Testis (tissue), 2 donors: ENCODE measurements at regions not wholly inside any gene's neighbourhood (a gene's known extent, or its start where the extent isn't known, plus 50 kb on each side); places are given as distances from the start of the nearest gene placed in this dataset.
"Not testable (repeated sequence)": the region's sequence is repeated elsewhere in the genome, so short reads cannot be mapped to it uniquely, and the experiment has no call there.

Experiments used
- DNase-seq: peaks from one replicate; pipeline ENCODE4 v3.0.0-alpha.2; 2019
- H3K27ac ChIP-seq, 2 donors: fragments of 200-600 bp; sonication (generic); one replicate each; pipeline ENCODE4 v1.5.1; 2019
- H3K27me3 ChIP-seq: fragments of 200-600 bp; sonication (generic); one replicate; pipeline ENCODE4 v1.5.1; 2019
- H3K36me3 ChIP-seq: fragments of 200-600 bp; sonication (generic); one replicate; pipeline ENCODE4 v1.5.1; 2017; ENCODE audit warnings: low read depth; ENCODE audit errors: missing control alignments
- H3K4me1 ChIP-seq: fragments of 200-600 bp; sonication (generic); one replicate; pipeline ENCODE4 v1.5.1; 2019
- H3K4me3 ChIP-seq, 2 donors: fragments of 200-600 bp; sonication (generic); one replicate each; pipeline ENCODE4 v1.5.1; 2017 to 2019
- H3K9me3 ChIP-seq: fragments of 200-600 bp; sonication (generic); one replicate; pipeline ENCODE4 v1.5.1; 2017
- POLR2A ChIP-seq: fragments of 450-650 bp; IDR thresholded peaks from one replicate; pipeline ENCODE4 v1.6.1; 2017; ENCODE audit warnings: antibody characterized with exemption, mild to moderate bottlenecking, moderate library complexity
- WGBS, 2 donors: methylation state at CpG; one replicate each; pipeline ENCODE4 v1.1.5; 2018; 5-methylcytosine and 5-hydroxymethylcytosine counted together
- intact Hi-C: fragments of 100-400 bp; cut with DNase I; formaldehyde crosslinking; loops from one replicate; pipeline ENCODE4 v1.15.1; 2023; ENCODE audit warnings: low total_unique reads
- TF ChIP-seq, protein P1 (sequence below), 3 experiments: fragments of 450-650 bp in 2 of 3; fragments of 200-600 bp in 1 of 3; sonication (generic) in 1 of 3; IDR thresholded peaks; one replicate each; pipeline ENCODE4 v1.5.1; 2016 to 2019; ENCODE audit warnings: antibody characterized with exemption in 3 of 3, mild to moderate bottlenecking in 2 of 3, moderate library complexity in 1 of 3

DNA sequence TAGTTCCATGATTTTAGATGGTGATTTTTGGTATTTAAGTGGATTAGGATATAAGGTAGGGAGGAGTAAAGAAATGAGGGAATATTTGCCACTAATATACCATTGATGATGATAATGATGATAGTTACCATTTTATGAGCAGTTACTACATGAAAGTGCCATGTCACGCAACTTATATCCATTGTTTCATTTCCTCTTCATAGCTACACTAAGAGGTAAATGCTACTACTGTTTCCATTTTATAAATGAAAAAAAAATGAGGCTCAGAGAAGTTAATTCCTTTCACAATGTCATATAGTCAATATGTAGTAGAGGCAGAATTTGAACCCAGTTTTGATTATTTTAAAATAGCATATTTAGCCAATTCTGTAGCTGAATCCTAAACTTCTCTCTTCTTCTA, 112.2 kb upstream of the ADRA1B start:
- Histone ChIP-seq H3K27me3 (no peaks in the 10 kb centered on the region), H3K9me3 (no peaks in the 10 kb centered on the region), H3K27ac (no peak overlapping the region), H3K4me1 (no peaks in the 10 kb centered on the region), H3K4me3 (no peak overlapping the region), H3K36me3 (no peaks in the 10 kb centered on the region)
- intact Hi-C loops: no loop called here
- no peak for TF ChIP-seq POLR2A
- TF ChIP-seq, protein P1, sequence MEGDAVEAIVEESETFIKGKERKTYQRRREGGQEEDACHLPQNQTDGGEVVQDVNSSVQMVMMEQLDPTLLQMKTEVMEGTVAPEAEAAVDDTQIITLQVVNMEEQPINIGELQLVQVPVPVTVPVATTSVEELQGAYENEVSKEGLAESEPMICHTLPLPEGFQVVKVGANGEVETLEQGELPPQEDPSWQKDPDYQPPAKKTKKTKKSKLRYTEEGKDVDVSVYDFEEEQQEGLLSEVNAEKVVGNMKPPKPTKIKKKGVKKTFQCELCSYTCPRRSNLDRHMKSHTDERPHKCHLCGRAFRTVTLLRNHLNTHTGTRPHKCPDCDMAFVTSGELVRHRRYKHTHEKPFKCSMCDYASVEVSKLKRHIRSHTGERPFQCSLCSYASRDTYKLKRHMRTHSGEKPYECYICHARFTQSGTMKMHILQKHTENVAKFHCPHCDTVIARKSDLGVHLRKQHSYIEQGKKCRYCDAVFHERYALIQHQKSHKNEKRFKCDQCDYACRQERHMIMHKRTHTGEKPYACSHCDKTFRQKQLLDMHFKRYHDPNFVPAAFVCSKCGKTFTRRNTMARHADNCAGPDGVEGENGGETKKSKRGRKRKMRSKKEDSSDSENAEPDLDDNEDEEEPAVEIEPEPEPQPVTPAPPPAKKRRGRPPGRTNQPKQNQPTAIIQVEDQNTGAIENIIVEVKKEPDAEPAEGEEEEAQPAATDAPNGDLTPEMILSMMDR (IDR thresholded peaks at IDR 0.05): no peak
- 81 to 92% methylated on average over 1 of the region's 1 CpG for WGBS, 2 donors
- DNase-seq: no peak

GRCh38 chr5:159805021-159805420, 111.3 kb upstream of the ADRA1B start:
- TF ChIP-seq, protein P1 (IDR thresholded peaks at IDR 0.05): no peak
- 52 to 70% methylated on average over 2 of the region's 2 CpGs for WGBS, 2 donors

GRCh38 chr5:159807135-159807534, 109.1 kb upstream of the ADRA1B start:
- H3K27ac ChIP-seq, DNase-seq, H3K36me3 ChIP-seq, H3K9me3 ChIP-seq, H3K4me3 ChIP-seq, intact Hi-C loops, H3K4me1 ChIP-seq, H3K27me3 ChIP-seq: not testable (repeated sequence)
- 95 to 97% methylated on average over 3 of the region's 3 CpGs for WGBS, 2 donors

More at GRCh38 chr5:159805021-159805420, 111.3 kb upstream of the ADRA1B start:
- Histone ChIP-seq H3K27me3 (no peaks in the 10 kb centered on the region), H3K36me3 (no peaks in the 10 kb centered on the region), H3K4me3 (no peak overlapping the region), H3K4me1 (no peaks in the 10 kb centered on the region), H3K9me3 (no peaks in the 10 kb centered on the region), H3K27ac (no peak overlapping the region)
- intact Hi-C loops: no loop called here
- peak; percentile 48 for DNase-seq

DNA sequence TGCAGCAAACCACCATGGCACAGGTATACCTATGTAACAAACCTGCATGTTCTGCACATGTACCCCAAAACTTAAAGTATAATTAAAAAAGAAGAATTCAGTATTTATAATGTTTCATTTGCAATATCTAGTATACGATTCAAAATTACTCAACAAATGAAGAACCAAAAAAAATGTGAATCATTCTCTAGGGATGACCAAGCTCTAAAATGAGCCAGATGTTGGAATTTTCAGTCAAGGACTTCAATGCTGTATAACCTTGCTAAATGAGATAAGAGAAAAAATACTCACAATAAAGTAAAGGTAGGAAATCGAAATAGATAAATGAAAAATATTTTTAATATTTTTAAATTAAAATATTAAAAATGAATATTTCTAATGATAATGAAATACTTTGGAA, 108.7 kb upstream of the ADRA1B start:
- Histone ChIP-seq H3K27me3 (no peaks in the 10 kb centered on the region), H3K4me3 (no peak overlapping the region), H3K4me1 (no peaks in the 10 kb centered on the region), H3K9me3 (no peaks in the 10 kb centered on the region), H3K36me3 (no peaks in the 10 kb centered on the region), H3K27ac (no peak overlapping the region)
- DNase-seq: no peak
- intact Hi-C loops: no loop called here
- WGBS, 2 donors: 73 to 78% methylated on average over 2 of the region's 2 CpGs
- TF ChIP-seq, protein P1 (IDR thresholded peaks at IDR 0.05): no peak
- no peak for TF ChIP-seq POLR2A

DNA sequence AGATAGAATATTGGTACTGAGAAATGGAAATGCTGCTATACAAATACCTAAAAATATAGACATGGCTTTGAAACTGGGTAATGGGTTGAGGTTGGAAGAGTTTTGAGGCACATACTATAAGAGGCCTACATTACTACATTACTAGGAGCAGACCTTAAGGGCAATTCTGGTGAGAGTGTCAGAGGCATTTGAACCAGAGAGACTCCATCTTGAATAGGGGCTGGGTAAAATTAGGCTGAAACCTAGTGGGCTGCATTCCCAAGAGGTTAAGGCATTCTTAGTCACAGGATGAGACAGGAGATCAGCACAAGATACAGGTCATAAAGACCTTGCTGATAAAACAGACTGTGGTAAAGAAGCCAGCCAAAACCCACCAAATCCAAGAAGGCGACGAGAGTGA, 104.6 kb upstream of the ADRA1B start:
- no peak overlapping the region for H3K27ac ChIP-seq
- WGBS, 2 donors: 84 to 100% methylated on average over 2 of the region's 2 CpGs
- intact Hi-C loops: no loop called here
- H3K36me3 ChIP-seq: no peaks in the 10 kb centered on the region
- no peak overlapping the region for H3K4me3 ChIP-seq
- no peak for TF ChIP-seq POLR2A
- TF ChIP-seq, protein P1 (IDR thresholded peaks at IDR 0.05): no peak
- no peaks in the 10 kb centered on the region for H3K9me3 ChIP-seq
- no peak for DNase-seq
- H3K4me1 ChIP-seq: no peaks in the 10 kb centered on the region
- no peaks in the 10 kb centered on the region for H3K27me3 ChIP-seq

- H3K4me3 ChIP-seq, H3K36me3 ChIP-seq, H3K4me1 ChIP-seq, H3K9me3 ChIP-seq, H3K27ac ChIP-seq, H3K27me3 ChIP-seq, intact Hi-C loops, DNase-seq: not testable (repeated sequence)
- WGBS, 2 donors: 94 to 95% methylated on average over 3 of the region's 3 CpGs
Observed at GRCh38 chr5:159812759-159813158, 103.5 kb upstream of the ADRA1B start.
